HCT116 (cell line): ENCODE measurements at regions not wholly inside any gene's neighbourhood (a gene's known extent, or its start where the extent isn't known, plus 50 kb on each side); places are given as distances from the start of the nearest gene placed in this dataset.

ENCODE experiments used
- ATAC-seq: fragments of 200-7000 bp; cut with Tn5 transposase; 2 replicates; pipeline ENCODE4 v1.9.1; 2020; ENCODE audit warnings: mild to moderate bottlenecking, moderate library complexity
- BruUV-seq: library from RNA; stranded (reverse); fragments of 400-500 nt; replicated peaks from 2 replicates; lab custom pipeline; 2021; lab: Mats Ljungman, UMichigan
- CTCF ChIA-PET: fragments of 300-600 bp; sonication (Branson Sonifier 250); formaldehyde crosslinking; loops from one replicate; lab custom pipeline; 2021; ENCODE audit warnings: antibody characterized with exemption; lab: Charles Lee
- POLR2A ChIA-PET: fragments of 300-600, 350-600 bp; sonication (Branson Sonifier 250); formaldehyde crosslinking; loops from one replicate; lab custom pipeline; 2021; ENCODE audit warnings: antibody characterized with exemption; lab: Charles Lee
- RAD21 ChIA-PET, 2 experiments: fragments of 300-600 bp; sonication (Branson Sonifier 250); formaldehyde crosslinking; loops; one replicate each; lab custom pipeline; 2023; ENCODE audit warnings: low total read pairs in 2 of 2; ENCODE audit not compliant: uncharacterized antibody in 2 of 2, unreplicated experiment in 2 of 2, low non-redundant PET in 1 of 2; lab: Charles Lee
- DNase-seq: peaks from one replicate; pipeline ENCODE4 v3.0.0-alpha.2; 2010; ENCODE audit warnings: low read depth, low spot score
- H2AFZ ChIP-seq: fragments of 200-600 bp; shearing (Covaris generic), sonication (generic); 2 replicates; pipeline ENCODE4 v1.6.1; 2017; ENCODE audit warnings: low read depth, mixed run types, mixed read lengths, antibody characterized with exemption, low read length; ENCODE audit not compliant: poor library complexity, severe bottlenecking
- H3K27ac ChIP-seq: 2 replicates; pipeline ENCODE4 v1.5.1; 2012; ENCODE audit warnings: low read depth, low read length
- H3K27me3 ChIP-seq: fragments of 200-600 bp; sonication (generic); 2 replicates; pipeline ENCODE4 v1.6.1; 2016; ENCODE audit warnings: mixed run types, low read length, mixed read lengths; ENCODE audit not compliant: insufficient read depth
- H3K36me3 ChIP-seq, 2 experiments: fragments of 200-500 bp in 1 of 2; fragments of 200-600 bp in 1 of 2; sonication (Bioruptor generic) in 1 of 2; sonication (generic) in 1 of 2; 2 replicates each; pipeline versions ENCODE4 v1.5.1 to v1.6.1; 2014 to 2016; ENCODE audit warnings: low read length in 2 of 2, inconsistent platforms in 1 of 2, mixed read lengths in 1 of 2, mixed run types in 1 of 2; ENCODE audit not compliant: insufficient read depth in 2 of 2, control insufficient read depth in 1 of 2
- H3K4me1 ChIP-seq, 2 experiments: fragments of 200-600 bp in 1 of 2; sonication (generic) in 1 of 2; 2 replicates each; pipeline versions ENCODE4 v1.5.1 to v1.6.1; 2012 to 2017; ENCODE audit warnings: low read length in 2 of 2, inconsistent platforms in 1 of 2, mild to moderate bottlenecking in 1 of 2, mixed read lengths in 1 of 2, mixed run types in 1 of 2, moderate library complexity in 1 of 2; ENCODE audit not compliant: insufficient read depth in 2 of 2, control insufficient read depth in 1 of 2
- H3K4me2 ChIP-seq: fragments of 200-600 bp; sonication (generic); 2 replicates; pipeline ENCODE4 v1.6.1; 2017; ENCODE audit warnings: mixed run types, low read length, mixed read lengths
- H3K4me3 ChIP-seq, 2 experiments: fragments of 200-600 bp in 1 of 2; sonication (generic) in 1 of 2; replicated peaks in 1 of 2; 2 replicates each; pipeline ENCODE4 v1.5.1; 2011 to 2016; ENCODE audit warnings: low read length in 2 of 2, control low read depth in 1 of 2, low read depth in 1 of 2, mild to moderate bottlenecking in 1 of 2, mixed read lengths in 1 of 2, mixed run types in 1 of 2
- H3K79me2 ChIP-seq: fragments of 200-600 bp; sonication (generic); 2 replicates; pipeline ENCODE4 v1.6.1; 2017; ENCODE audit warnings: mild to moderate bottlenecking, mixed run types, low read length, moderate library complexity, mixed read lengths; ENCODE audit not compliant: insufficient read depth
- H3K9ac ChIP-seq: fragments of 200-600 bp; sonication (generic); 2 replicates; pipeline ENCODE4 v1.6.1; 2016; ENCODE audit warnings: low read length, mixed read lengths
- H3K9me2 ChIP-seq: fragments of 200-600 bp; sonication (generic), shearing (Covaris generic); 2 replicates; pipeline ENCODE4 v1.6.1; 2017; ENCODE audit warnings: mixed run types, mild to moderate bottlenecking, moderate library complexity; ENCODE audit not compliant: insufficient read depth
- H3K9me3 ChIP-seq, 2 experiments: fragments of 200-500 bp in 1 of 2; fragments of 200-600 bp in 1 of 2; sonication (Bioruptor generic) in 1 of 2; sonication (generic) in 1 of 2; 2 replicates each; pipeline ENCODE4 v1.6.1; 2014 to 2017; ENCODE audit warnings: low read length in 2 of 2, mixed read lengths in 2 of 2, inconsistent platforms in 1 of 2, low read depth in 1 of 2, mild to moderate bottlenecking in 1 of 2, mixed run types in 1 of 2, moderate library complexity in 1 of 2; ENCODE audit not compliant: control insufficient read depth in 1 of 2, insufficient read depth in 1 of 2
- H4K20me1 ChIP-seq: fragments of 200-600 bp; sonication (generic), shearing (Covaris generic); 2 replicates; pipeline ENCODE4 v1.6.1; 2017; ENCODE audit warnings: mixed run types, mild to moderate bottlenecking, moderate library complexity; ENCODE audit not compliant: insufficient read depth
- ATF3 ChIP-seq: IDR thresholded peaks from 2 replicates; pipeline ENCODE4 v1.6.1; 2012
- CBX3 ChIP-seq: IDR thresholded peaks from 2 replicates; pipeline ENCODE4 v1.6.1; 2012; ENCODE audit warnings: low read depth
- CTCF ChIP-seq, 3 experiments: fragments of 200-600 bp in 1 of 3; sonication (generic) in 1 of 3; IDR thresholded peaks in 2 of 3; conservative IDR thresholded peaks in 1 of 3; 2 replicates each; pipeline ENCODE4 v1.5.1; 2012 to 2017; ENCODE audit warnings: low read depth in 2 of 3, low read length in 2 of 3, antibody characterized with exemption in 1 of 3, borderline replicate concordance in 1 of 3, control low read depth in 1 of 3, mild to moderate bottlenecking in 1 of 3, mixed read lengths in 1 of 3, mixed run types in 1 of 3, moderate library complexity in 1 of 3; ENCODE audit not compliant: insufficient read depth in 1 of 3
- EZH2 ChIP-seq: fragments of 200-600 bp; sonication (generic); IDR thresholded peaks from 2 replicates; pipeline ENCODE4 v1.6.1; 2017; ENCODE audit warnings: antibody characterized with exemption, mixed run types
- FOSL1 ChIP-seq: IDR thresholded peaks from 2 replicates; pipeline ENCODE4 v1.6.1; 2012; ENCODE audit warnings: low read depth
- MAX ChIP-seq: IDR thresholded peaks from 2 replicates; pipeline ENCODE4 v1.6.1; 2012
- POLR2A ChIP-seq: IDR thresholded peaks from 2 replicates; pipeline ENCODE4 v1.7.0; 2011; ENCODE audit warnings: borderline replicate concordance; ENCODE audit not compliant: insufficient read depth, insufficient read length; ENCODE audit errors: extremely low read depth
- RAD21 ChIP-seq: IDR thresholded peaks from 2 replicates; pipeline ENCODE4 v1.6.1; 2012; ENCODE audit warnings: low read depth, mild to moderate bottlenecking
- REST ChIP-seq: IDR thresholded peaks from 2 replicates; pipeline ENCODE4 v1.6.1; 2012; ENCODE audit warnings: low read depth
- SP1 ChIP-seq: IDR thresholded peaks from 2 replicates; pipeline ENCODE4 v1.6.1; 2012; ENCODE audit warnings: low read depth
- YY1 ChIP-seq: IDR thresholded peaks from 2 replicates; pipeline ENCODE4 v1.6.1; 2011; ENCODE audit warnings: low read length, low read depth, moderate library complexity, mild to moderate bottlenecking; ENCODE audit not compliant: insufficient replicate concordance; ENCODE audit errors: extremely low read depth
- intact Hi-C: fragments of 100-400 bp; cut with micrococcal nuclease; formaldehyde crosslinking; loops from 2 replicates; pipeline ENCODE4 v1.10.0; 2022

GRCh38 chr2:138155304-138155703 lies 191.0 kb downstream of the HNMT start:
- Histone ChIP-seq H3K27me3 (no peaks in the 10 kb centered on the region), H3K9me3 (no peaks in the 10 kb centered on the region), H3K79me2 (no peaks in the 10 kb centered on the region)
- ATAC-seq, result no peak
- TF ChIP-seq EZH2, result no peak
- no peak for TF ChIP-seq ATF3
- TF ChIP-seq RAD21, result no peak
- no peak for TF ChIP-seq POLR2A
- no peak for TF ChIP-seq YY1
- TF ChIP-seq FOSL1, result no peak
- no peak for TF ChIP-seq CTCF (IDR thresholded peaks at IDR 0.05 in 2 of 3, conservative IDR thresholded peaks at IDR 0.05 in 1 of 3; ENCODE audit: borderline replicate concordance in 1 of 3, insufficient read depth in 1 of 3, low read depth in 2 of 3, low read length in 2 of 3)
- TF ChIP-seq, all 23 proteins: peak for 0
- no peaks in the 10 kb centered on the region for H3K4me1 ChIP-seq
- H4K20me1 ChIP-seq, result no peaks in the 10 kb centered on the region
- no peak overlapping the region for H3K27ac ChIP-seq
- ChIA-PET POLR2A (no interaction called here), CTCF (no interaction called here), RAD21 (no interaction called here)
- H3K36me3 ChIP-seq, result no peaks in the 10 kb centered on the region
- no TSS peak for BruUV-seq
- no peak overlapping the region for H3K4me3 ChIP-seq
- H2AFZ ChIP-seq, result no peak overlapping the region
- DNase-seq, result no peak
- H3K9ac ChIP-seq, result no peak overlapping the region
- no peak overlapping the region for H3K4me2 ChIP-seq
- intact Hi-C loops, result no loop called here
- H3K9me2 ChIP-seq, result no peaks in the 10 kb centered on the region

GRCh38 chr2:138157372-138157771 lies 193.1 kb downstream of the HNMT start:
- Histone ChIP-seq H2AFZ (no peak overlapping the region), H3K27me3 (no peaks in the 10 kb centered on the region), H3K9me3 (no peaks in the 10 kb centered on the region), H3K27ac (no peak overlapping the region), H3K9ac (no peak overlapping the region), H3K4me1 (no peaks in the 10 kb centered on the region), H3K9me2 (no peaks in the 10 kb centered on the region), H3K4me2 (no peak overlapping the region), H3K79me2 (no peaks in the 10 kb centered on the region), H3K4me3 (no peak overlapping the region), H3K36me3 (no peaks in the 10 kb centered on the region), H4K20me1 (no peaks in the 10 kb centered on the region; the same call in 1 of the 2 replicates)
- intact Hi-C loops, result no loop called here
- ChIA-PET CTCF (no interaction called here), POLR2A (no interaction called here), RAD21 (no interaction called here)
- ATAC-seq, result no peak
- no peak for DNase-seq
- BruUV-seq, result no TSS peak
- TF ChIP-seq REST (no peak), CTCF (IDR thresholded peaks at IDR 0.05 in 2 of 3, conservative IDR thresholded peaks at IDR 0.05 in 1 of 3; ENCODE audit: borderline replicate concordance in 1 of 3, insufficient read depth in 1 of 3, low read depth in 2 of 3, low read length in 2 of 3) (no peak), EZH2 (no peak), CBX3 (no peak), FOSL1 (no peak), YY1 (no peak), RAD21 (no peak), MAX (no peak), SP1 (no peak)
